Stimulated activated effector memory CD8-positive, alpha-beta T cell treated with anti-CD3 and anti-CD28 coated beads, Interleukin-12 subunit alpha, Interleukin-12 subunit beta, amount 100 ng/mL, for 72 hours (primary cell): ENCODE measurements at regions not wholly inside any gene's neighbourhood (a gene's known extent, or its start where the extent isn't known, plus 50 kb on each side); places are given as distances from the start of the nearest gene placed in this dataset.

Experiments
- ATAC-seq: fragments of 150-1000 bp; cut with Tn5 transposase; 2 replicates; pipeline ENCODE4 v1.10.0; 2021
- DNase-seq, 2 donors: peaks; one replicate each; pipeline ENCODE4 v3.0.0; 2021 to 2022; ENCODE audit warnings: low spot score in 2 of 2
- H3K27ac Mint-ChIP-seq: one replicate; pipeline ENCODE4 v1.8.0; 2022; ENCODE audit warnings: mild to moderate bottlenecking, mixed read lengths
- H3K36me3 Mint-ChIP-seq: one replicate; pipeline ENCODE4 v1.8.0; 2022; ENCODE audit warnings: mild to moderate bottlenecking, mixed read lengths
- H3K4me1 Mint-ChIP-seq: one replicate; pipeline ENCODE4 v1.8.0; 2022; ENCODE audit warnings: mixed read lengths
- H3K4me3 Mint-ChIP-seq: one replicate; pipeline ENCODE4 v1.8.0; 2022; ENCODE audit warnings: mild to moderate bottlenecking, mixed read lengths
- H3K9me3 Mint-ChIP-seq: one replicate; pipeline ENCODE4 v1.8.0; 2022; ENCODE audit warnings: mixed read lengths

- Mint-ChIP-seq H3K4me3 (no peak overlapping the region), H3K4me1 (no peaks in the 10 kb centered on the region), H3K36me3 (no peaks in the 10 kb centered on the region), H3K27ac (no peak overlapping the region), H3K9me3 (no peaks in the 10 kb centered on the region)
- no peak for DNase-seq
- no peak for ATAC-seq
Measured at GRCh38 chr20:21014528-21014927, 91.6 kb downstream of the LINC00237 start.

- Mint-ChIP-seq H3K36me3 (no peaks in the 10 kb centered on the region), H3K9me3 (no peaks in the 10 kb centered on the region), H3K4me3 (no peak overlapping the region), H3K4me1 (no peaks in the 10 kb centered on the region), H3K27ac (no peak overlapping the region)
- no peak for DNase-seq
- ATAC-seq: no peak
Measured at GRCh38 chr20:21008951-21009350, 97.2 kb downstream of the LINC00237 start.

- no peaks in the 10 kb centered on the region for H3K36me3 Mint-ChIP-seq
- DNase-seq (no peak), ATAC-seq (no peak)
- no peak overlapping the region for H3K4me3 Mint-ChIP-seq
- no peak overlapping the region for H3K27ac Mint-ChIP-seq
- H3K4me1 Mint-ChIP-seq: no peaks in the 10 kb centered on the region
- no peaks in the 10 kb centered on the region for H3K9me3 Mint-ChIP-seq
Measured at GRCh38 chr20:21006611-21007010, 99.5 kb downstream of the LINC00237 start.

GRCh38 chr20:21004386-21005076 is 101.6 kb downstream of the LINC00237 start:
- Mint-ChIP-seq H3K4me3 (no peak overlapping the region), H3K9me3 (no peaks in the 10 kb centered on the region), H3K27ac (no peak overlapping the region), H3K36me3 (no peaks in the 10 kb centered on the region), H3K4me1 (no peaks in the 10 kb centered on the region)
- DNase-seq (no peak), ATAC-seq (no peak)

- ATAC-seq: peak; percentile 34
- H3K27ac Mint-ChIP-seq: no peak overlapping the region
Measured at GRCh38 chr20:21003902-21004301, 102.3 kb downstream of the LINC00237 start.

GRCh38 chr20:21002486-21002885 is 103.7 kb downstream of the LINC00237 start:
- Mint-ChIP-seq H3K9me3 (no peaks in the 10 kb centered on the region), H3K4me1 (no peaks in the 10 kb centered on the region), H3K27ac (no peak overlapping the region), H3K4me3 (no peak overlapping the region), H3K36me3 (no peaks in the 10 kb centered on the region)
- DNase-seq (no peak), ATAC-seq (no peak)

More at GRCh38 chr20:21003902-21004301, 102.3 kb downstream of the LINC00237 start:
- H3K4me3 Mint-ChIP-seq: no peak overlapping the region
- no peak for DNase-seq
- H3K4me1 Mint-ChIP-seq: no peaks in the 10 kb centered on the region
- no peaks in the 10 kb centered on the region for H3K36me3 Mint-ChIP-seq
- no peaks in the 10 kb centered on the region for H3K9me3 Mint-ChIP-seq

GRCh38 chr20:20993372-20993771 is 112.8 kb downstream of the LINC00237 start:
- no peaks in the 10 kb centered on the region for H3K4me1 Mint-ChIP-seq
- no peak for ATAC-seq

GRCh38 chr20:20992686-20993360 is 113.3 kb downstream of the LINC00237 start:
- DNase-seq (no peak), ATAC-seq (no peak)
- Mint-ChIP-seq H3K4me1 (no peaks in the 10 kb centered on the region), H3K4me3 (no peak overlapping the region), H3K9me3 (no peaks in the 10 kb centered on the region), H3K27ac (no peak overlapping the region), H3K36me3 (no peaks in the 10 kb centered on the region)

More at GRCh38 chr20:20993372-20993771, 112.8 kb downstream of the LINC00237 start:
- H3K27ac Mint-ChIP-seq: no peak overlapping the region
- no peaks in the 10 kb centered on the region for H3K9me3 Mint-ChIP-seq
- no peak overlapping the region for H3K4me3 Mint-ChIP-seq
- H3K36me3 Mint-ChIP-seq: no peaks in the 10 kb centered on the region
- no peak for DNase-seq

- no peaks in the 10 kb centered on the region for H3K4me1 Mint-ChIP-seq
- H3K4me3 Mint-ChIP-seq: no peak overlapping the region
- no peaks in the 10 kb centered on the region for H3K36me3 Mint-ChIP-seq
- H3K9me3 Mint-ChIP-seq: no peaks in the 10 kb centered on the region
- ATAC-seq: no peak
- no peak for DNase-seq
- H3K27ac Mint-ChIP-seq: no peak overlapping the region
Measured at GRCh38 chr20:20992277-20992676, 113.9 kb downstream of the LINC00237 start.

- H3K36me3 Mint-ChIP-seq: no peaks in the 10 kb centered on the region
- DNase-seq: no peak
- no peak for ATAC-seq
Measured at GRCh38 chr20:20989081-20989480, 117.1 kb downstream of the LINC00237 start.

GRCh38 chr20:20979934-20980333 is 126.2 kb downstream of the LINC00237 start:
- Mint-ChIP-seq H3K36me3 (no peaks in the 10 kb centered on the region), H3K27ac (no peak overlapping the region), H3K4me1 (no peaks in the 10 kb centered on the region), H3K4me3 (no peak overlapping the region), H3K9me3 (peaks cover 5% of the 10 kb centered on the region)
- no peak for ATAC-seq
- DNase-seq: no peak

More at GRCh38 chr20:20989081-20989480, 117.1 kb downstream of the LINC00237 start:
- Mint-ChIP-seq H3K27ac (no peak overlapping the region), H3K4me1 (no peaks in the 10 kb centered on the region), H3K4me3 (no peak overlapping the region), H3K9me3 (no peaks in the 10 kb centered on the region)

GRCh38 chr20:20977786-20978185 is 128.4 kb downstream of the LINC00237 start:
- Mint-ChIP-seq H3K9me3 (peaks cover 5% of the 10 kb centered on the region), H3K36me3 (no peaks in the 10 kb centered on the region), H3K4me3 (no peak overlapping the region)

GRCh38 chr20:20972490-20972889 is 133.7 kb downstream of the LINC00237 start:
- Mint-ChIP-seq H3K9me3 (no peaks in the 10 kb centered on the region), H3K4me3 (no peak overlapping the region), H3K4me1 (no peaks in the 10 kb centered on the region), H3K36me3 (no peaks in the 10 kb centered on the region), H3K27ac (no peak overlapping the region)
- DNase-seq (no peak), ATAC-seq (no peak)

More at GRCh38 chr20:20977786-20978185, 128.4 kb downstream of the LINC00237 start:
- ATAC-seq (no peak), DNase-seq (no peak)
- no peaks in the 10 kb centered on the region for H3K4me1 Mint-ChIP-seq
- no peak overlapping the region for H3K27ac Mint-ChIP-seq

- no peaks in the 10 kb centered on the region for H3K4me1 Mint-ChIP-seq
- ATAC-seq (no peak), DNase-seq (no peak)
- no peaks in the 10 kb centered on the region for H3K9me3 Mint-ChIP-seq
- no peak overlapping the region for H3K4me3 Mint-ChIP-seq
- H3K27ac Mint-ChIP-seq: no peak overlapping the region
- no peaks in the 10 kb centered on the region for H3K36me3 Mint-ChIP-seq
Measured at GRCh38 chr20:20971810-20972209, 134.3 kb downstream of the LINC00237 start.

GRCh38 chr20:20970841-20971240 is 135.3 kb downstream of the LINC00237 start:
- no peak overlapping the region for H3K27ac Mint-ChIP-seq
- no peak overlapping the region for H3K4me3 Mint-ChIP-seq
- no peaks in the 10 kb centered on the region for H3K36me3 Mint-ChIP-seq
- H3K9me3 Mint-ChIP-seq: no peaks in the 10 kb centered on the region
- ATAC-seq (no peak), DNase-seq (no peak)
- no peaks in the 10 kb centered on the region for H3K4me1 Mint-ChIP-seq

- DNase-seq (no peak), ATAC-seq (no peak)
- no peaks in the 10 kb centered on the region for H3K4me1 Mint-ChIP-seq
- no peak overlapping the region for H3K27ac Mint-ChIP-seq
- no peaks in the 10 kb centered on the region for H3K36me3 Mint-ChIP-seq
- no peaks in the 10 kb centered on the region for H3K9me3 Mint-ChIP-seq
- H3K4me3 Mint-ChIP-seq: no peak overlapping the region
Measured at GRCh38 chr20:20969701-20970280, 136.4 kb downstream of the LINC00237 start.
